HFF-Myc (cell line): ENCODE measurements at regions not wholly inside any gene's neighbourhood (a gene's known extent, or its start where the extent isn't known, plus 50 kb on each side); places are given as distances from the start of the nearest gene placed in this dataset.

ENCODE experiments used
- DNase-seq: peaks from one replicate; pipeline ENCODE4 v3.0.0-alpha.2; 2011; ENCODE audit warnings: low read depth; ENCODE audit errors: extremely low read depth
- H3K4me3 ChIP-seq: replicated peaks from 2 replicates; pipeline ENCODE4 v1.5.1; 2011; ENCODE audit warnings: low read depth, mild to moderate bottlenecking, control low read depth, low read length
- CTCF ChIP-seq: IDR thresholded peaks from 2 replicates; pipeline ENCODE4 v1.5.1; 2012; ENCODE audit warnings: mild to moderate bottlenecking, low read depth, low read length, control low read depth; ENCODE audit errors: missing control alignments

- DNase-seq: no peak
Observed at GRCh38 chr11:127656116-127656836, 655.7 kb upstream of the KIRREL3 start.

GRCh38 chr11:127653076-127653475 lies 652.5 kb upstream of the KIRREL3 start:
- no peak for TF ChIP-seq CTCF
- H3K4me3 ChIP-seq: no peak overlapping the region
- DNase-seq: no peak

More at GRCh38 chr11:127656116-127656836, 655.7 kb upstream of the KIRREL3 start:
- TF ChIP-seq CTCF: no peak
- no peak overlapping the region for H3K4me3 ChIP-seq

- no peak overlapping the region for H3K4me3 ChIP-seq
- no peak for DNase-seq
- TF ChIP-seq CTCF: no peak
Observed at GRCh38 chr11:127651888-127652221, 651.3 kb upstream of the KIRREL3 start.

GRCh38 chr11:127651175-127651887 lies 650.8 kb upstream of the KIRREL3 start:
- peak; percentile 19 for DNase-seq
- no peak overlapping the region for H3K4me3 ChIP-seq
- TF ChIP-seq CTCF: no peak

GRCh38 chr11:127649958-127650357 lies 649.4 kb upstream of the KIRREL3 start:
- DNase-seq: no peak
- no peak for TF ChIP-seq CTCF
- no peak overlapping the region for H3K4me3 ChIP-seq

- no peak overlapping the region for H3K4me3 ChIP-seq
- DNase-seq: no peak
- no peak for TF ChIP-seq CTCF
Observed at GRCh38 chr11:127649071-127649470, 648.5 kb upstream of the KIRREL3 start.
